NCI-H2196 treated with DMSO at 0.1 percent for 48 hours (cell line): ENCODE measurements at regions not wholly inside any gene's neighbourhood (a gene's known extent, or its start where the extent isn't known, plus 50 kb on each side); places are given as distances from the start of the nearest gene placed in this dataset.
"Not testable (repeated sequence)": the region's sequence is repeated elsewhere in the genome, so short reads cannot be mapped to it uniquely, and the experiment has no call there.

Experiments
- DNase-seq: peaks from one replicate; lab custom pipeline; 2025; ENCODE audit not compliant: unreplicated experiment; lab: John Stamatoyannopoulos, UW

- DNase-seq: not testable (repeated sequence)
Observed at GRCh38 chr2:43004126-43004865, 211.9 kb upstream of the HAAO start.

- DNase-seq: no peak
Observed at GRCh38 chr2:43003702-43004101, 211.3 kb upstream of the HAAO start.

DNA sequence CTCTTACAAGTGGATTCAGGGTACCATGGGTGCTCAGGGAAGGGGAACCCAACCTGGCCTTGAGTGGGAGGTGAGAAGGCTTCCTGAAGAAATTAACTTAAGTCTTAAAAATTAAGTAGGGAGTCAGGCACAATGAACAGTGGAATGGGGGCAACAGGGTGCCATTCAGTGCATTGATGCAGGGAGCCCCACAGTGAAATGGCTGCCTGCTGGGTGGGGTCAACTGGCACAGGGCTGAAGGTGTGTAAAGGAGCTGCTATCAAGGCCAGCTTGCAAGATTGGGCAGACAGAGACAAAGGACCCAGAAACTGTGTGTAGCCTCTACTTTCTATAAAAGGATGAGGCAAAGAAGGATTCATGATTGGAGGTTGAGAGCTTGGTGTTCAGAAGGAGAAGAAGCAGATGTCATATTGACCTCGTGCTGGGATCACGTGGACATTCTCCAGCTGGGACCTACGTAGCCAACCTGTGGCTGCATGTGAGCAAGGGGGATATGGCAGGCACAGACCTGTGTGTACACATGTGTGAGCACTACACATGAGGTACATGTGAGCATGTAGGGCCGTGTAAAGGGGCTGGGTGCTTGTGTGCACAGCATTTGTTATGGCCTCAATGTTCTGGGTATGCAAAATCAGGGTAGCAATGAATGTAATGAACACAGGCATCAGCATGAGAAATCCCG is 209.5 kb upstream of the HAAO start:
- no peak for DNase-seq

GRCh38 chr2:43001055-43001378 is 208.6 kb upstream of the HAAO start:
- DNase-seq: no peak

GRCh38 chr2:43000242-43001054 is 208.1 kb upstream of the HAAO start:
- DNase-seq: no peak

DNA sequence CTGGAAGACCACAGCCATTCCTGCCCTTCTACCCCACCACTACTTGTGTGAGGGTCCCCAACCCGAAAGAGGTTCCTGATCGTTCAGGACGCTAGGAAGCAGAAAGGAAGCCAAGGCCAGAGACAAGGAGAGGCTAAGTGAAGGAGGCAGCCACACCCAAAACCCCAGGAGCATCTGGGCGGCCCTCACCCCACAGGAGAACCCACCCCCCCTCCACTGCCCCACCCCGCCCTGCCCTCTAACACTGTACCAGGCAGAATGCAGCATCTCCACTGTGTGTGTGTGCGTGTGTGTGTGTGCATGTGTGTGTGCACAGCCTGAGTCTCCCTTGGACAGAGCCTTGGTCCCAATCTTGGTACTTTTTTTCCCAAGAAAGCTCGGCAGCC is 207.5 kb upstream of the HAAO start:
- DNase-seq: no peak

DNA sequence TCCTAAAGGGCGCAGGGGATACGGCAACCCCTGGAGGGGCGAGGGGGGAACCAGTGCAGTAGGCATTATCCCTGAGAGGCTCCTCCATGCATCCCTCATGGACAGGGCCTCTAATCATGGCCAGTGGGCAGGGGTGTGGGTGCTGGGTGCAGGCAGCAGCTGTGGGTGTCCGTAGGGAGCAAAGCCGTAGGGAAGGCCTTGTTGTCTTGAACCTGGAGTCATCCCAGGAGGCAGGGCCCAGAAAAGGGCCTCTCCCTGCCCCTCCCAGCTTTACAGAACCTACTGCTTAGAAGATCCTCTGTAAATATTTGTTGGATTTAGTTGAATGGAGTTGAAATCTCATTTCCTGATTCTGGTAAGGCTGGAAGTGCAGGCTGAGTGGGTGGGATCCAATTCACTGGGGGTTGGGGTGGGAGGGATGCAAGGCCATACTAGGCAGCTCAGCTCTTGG is 207.0 kb upstream of the HAAO start:
- DNase-seq: no peak

GRCh38 chr2:42998721-42999120 is 206.3 kb upstream of the HAAO start:
- no peak for DNase-seq

DNA sequence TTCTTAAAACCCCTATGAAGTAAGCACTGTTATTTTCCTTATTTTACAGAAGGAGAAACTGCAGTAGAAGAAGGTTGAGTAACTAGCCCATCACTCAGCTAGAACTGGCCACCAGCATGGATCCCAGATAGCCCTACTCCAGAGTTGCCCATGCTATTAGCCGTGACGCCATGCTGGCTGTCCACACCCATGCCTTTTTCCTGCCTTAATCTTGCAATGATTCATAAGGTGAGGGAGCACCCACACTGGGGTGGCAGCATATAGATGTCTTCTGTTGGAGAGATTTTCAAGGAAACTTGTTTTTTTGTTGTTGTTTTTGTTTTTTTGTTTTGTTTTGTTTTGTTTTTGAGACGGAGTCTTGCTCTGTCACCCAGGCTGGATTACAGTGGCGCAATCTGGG is 204.1 kb upstream of the HAAO start:
- no peak for DNase-seq

- DNase-seq: no peak
Observed at GRCh38 chr2:42995752-42996422, 203.5 kb upstream of the HAAO start.

DNA sequence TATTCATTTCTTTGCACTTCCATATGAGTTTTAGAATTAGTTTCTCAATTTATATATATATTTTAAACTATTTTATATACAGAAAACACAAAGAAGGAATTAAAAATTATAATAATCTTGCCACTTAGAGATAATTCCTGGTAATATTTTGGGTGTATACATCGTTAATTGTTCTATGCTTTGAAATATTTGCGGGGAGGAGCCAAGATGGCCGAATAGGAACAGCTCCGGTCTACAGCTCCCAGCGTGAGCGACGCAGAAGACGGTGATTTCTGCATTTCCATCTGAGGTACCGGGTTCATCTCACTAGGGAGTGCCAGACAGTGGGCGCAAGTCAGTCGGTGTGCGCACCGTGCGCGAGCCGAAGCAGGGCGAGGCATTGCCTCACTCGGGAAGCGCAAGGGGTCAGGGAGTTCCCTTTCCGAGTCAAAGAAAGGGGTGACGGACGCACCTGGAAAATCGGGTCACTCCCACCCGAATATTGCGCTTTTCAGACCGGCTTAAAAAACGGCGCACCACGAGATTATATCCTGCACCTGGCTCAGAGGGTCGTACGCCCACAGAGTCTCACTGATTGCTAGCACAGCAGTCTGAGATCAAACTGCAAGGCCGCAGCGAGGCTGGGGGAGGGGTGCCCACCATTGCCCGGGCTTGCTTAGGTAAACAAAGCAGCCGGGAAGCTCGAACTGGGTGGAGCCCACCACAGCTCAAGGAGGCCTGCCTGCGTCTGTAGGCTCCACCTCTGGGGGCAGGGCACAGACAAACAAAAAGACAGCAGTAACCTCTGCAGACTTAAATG is 197.1 kb upstream of the HAAO start:
- not testable (repeated sequence) for DNase-seq

GRCh38 chr2:42988055-42988454 is 195.7 kb upstream of the HAAO start:
- DNase-seq: not testable (repeated sequence)

- no peak for DNase-seq
Observed at GRCh38 chr2:42987112-42987922, 194.9 kb upstream of the HAAO start.

GRCh38 chr2:42984617-42985016 is 192.2 kb upstream of the HAAO start:
- no peak for DNase-seq

GRCh38 chr2:42984081-42984480 is 191.7 kb upstream of the HAAO start:
- no peak for DNase-seq

GRCh38 chr2:42980764-42981416 is 188.5 kb upstream of the HAAO start:
- DNase-seq: no peak

DNA sequence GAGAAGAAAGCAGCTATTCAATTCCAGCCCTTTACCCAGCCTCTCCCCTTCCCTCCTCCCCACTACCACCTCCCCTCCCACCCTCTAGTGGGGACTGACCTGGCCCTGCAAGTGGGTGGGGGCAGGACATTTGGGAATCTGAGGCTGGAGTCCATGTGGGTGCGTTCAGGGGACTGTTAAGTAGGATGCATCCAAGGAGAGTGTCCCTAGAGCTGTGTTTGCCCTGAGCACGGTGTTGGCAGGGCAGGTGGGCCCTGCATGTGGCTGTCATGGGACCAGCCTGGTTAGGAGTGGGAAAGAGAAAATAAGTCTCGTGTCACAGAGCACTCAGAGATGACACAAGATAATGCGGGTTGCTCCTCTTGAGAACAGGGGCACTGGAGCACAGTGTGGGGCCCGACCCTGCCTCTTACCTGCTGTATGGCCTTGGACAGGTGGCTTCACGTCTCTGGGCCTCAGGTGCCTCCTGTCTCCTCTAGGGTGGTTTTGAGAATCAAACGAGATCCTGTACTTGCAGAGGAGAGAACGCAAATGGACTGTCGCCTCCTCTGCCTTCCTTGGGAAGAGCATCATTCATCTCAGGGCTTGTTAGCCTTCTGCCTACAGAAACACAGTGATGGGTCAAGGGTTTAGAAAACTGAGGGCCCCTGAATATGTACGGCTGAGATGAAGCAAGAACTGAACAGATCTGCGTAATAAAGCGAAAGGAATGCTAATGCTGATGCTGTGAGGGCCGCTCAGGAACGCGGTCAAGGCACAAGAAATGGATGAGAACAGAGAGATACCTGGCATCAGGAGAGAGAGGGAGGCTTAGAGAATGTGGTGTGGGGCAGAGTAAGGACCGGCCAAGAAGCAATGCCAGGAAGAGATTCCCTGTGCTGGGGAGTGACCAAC is 187.7 kb upstream of the HAAO start:
- no peak for DNase-seq

- no peak for DNase-seq
Observed at GRCh38 chr2:42979416-42979869, 187.1 kb upstream of the HAAO start.
